KBM-7 (cell line): ENCODE measurements at regions not wholly inside any gene's neighbourhood (a gene's known extent, or its start where the extent isn't known, plus 50 kb on each side); places are given as distances from the start of the nearest gene placed in this dataset.
"Not testable (repeated sequence)": the region's sequence is repeated elsewhere in the genome, so short reads cannot be mapped to it uniquely, and the experiment has no call there.

Source experiments
- DNase-seq: peaks from one replicate; pipeline ENCODE4 v3.0.0-alpha.2; 2015
- in situ Hi-C: fragments of 300-500 bp; cut with MboI; formaldehyde crosslinking; loops from 2 replicates; pipeline ENCODE4 v1.14.3; 2020; ENCODE audit warnings: low sequenced_read_pairs, low pct_unique_long_range_greater_than_20kb, mixed read lengths

GRCh38 chr6:102885165-102885564 is 1491.7 kb downstream of the GRIK2 start:
- no peak for DNase-seq
- in situ Hi-C loops: no loop called here

DNA sequence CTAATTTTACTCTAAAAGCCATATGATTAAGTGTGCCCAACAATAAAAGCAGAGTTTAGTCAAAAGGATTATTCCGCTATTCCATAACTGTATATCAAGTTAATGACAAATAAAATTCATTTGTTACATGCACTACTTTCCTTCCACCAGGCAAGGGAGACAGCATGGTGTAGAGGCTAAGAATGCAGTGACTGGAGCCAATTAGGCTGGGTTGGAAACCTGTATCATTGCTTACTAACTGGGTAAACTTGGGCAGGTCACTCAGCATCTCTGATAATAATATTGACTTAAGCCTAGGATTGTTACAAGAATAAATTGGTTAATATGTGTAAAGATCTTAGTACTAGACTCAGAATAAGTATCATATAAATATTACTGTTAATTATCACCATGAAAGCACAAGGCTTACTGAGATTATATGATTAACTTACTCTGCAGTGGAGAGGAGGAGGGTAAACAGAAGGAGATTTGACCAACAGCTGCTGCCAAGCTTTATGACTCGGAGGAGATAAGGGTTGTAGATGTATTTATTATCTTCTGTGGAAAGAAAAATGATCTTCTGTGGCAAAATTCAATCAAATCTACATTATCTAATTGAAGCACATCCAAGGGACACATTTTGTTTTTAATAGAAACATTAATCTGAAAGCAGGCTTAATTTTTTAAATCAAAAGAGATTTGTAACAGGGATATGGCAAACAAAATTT is 1459.9 kb downstream of the GRIK2 start:
- no peak for DNase-seq
- in situ Hi-C loops: no loop called here

DNA sequence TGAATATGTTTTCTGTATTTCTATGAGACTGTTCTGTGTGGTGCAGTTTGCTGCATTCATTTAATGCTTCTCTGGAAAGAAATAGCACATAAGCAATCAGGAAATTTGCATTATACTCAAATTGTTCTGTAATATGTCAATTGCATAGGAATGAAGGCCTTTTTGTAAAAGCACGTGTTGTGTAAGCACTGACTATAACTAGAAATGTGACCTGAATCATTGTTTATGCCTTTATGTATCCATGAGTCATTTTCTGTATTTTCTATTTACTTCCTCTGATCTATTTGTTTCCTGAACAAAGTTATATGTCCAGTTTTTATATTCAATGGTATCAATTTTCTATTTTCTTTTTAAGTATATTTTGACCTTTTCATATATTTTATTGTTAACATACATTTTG is 1455.3 kb downstream of the GRIK2 start:
- DNase-seq: no peak
- in situ Hi-C loops: no loop called here

GRCh38 chr6:102848210-102848609 is 1454.7 kb downstream of the GRIK2 start:
- in situ Hi-C loops: no loop called here

GRCh38 chr6:102841060-102841459 is 1447.6 kb downstream of the GRIK2 start:
- in situ Hi-C loops: no loop called here
- DNase-seq: no peak

More at GRCh38 chr6:102848210-102848609, 1454.7 kb downstream of the GRIK2 start:
- no peak for DNase-seq

DNA sequence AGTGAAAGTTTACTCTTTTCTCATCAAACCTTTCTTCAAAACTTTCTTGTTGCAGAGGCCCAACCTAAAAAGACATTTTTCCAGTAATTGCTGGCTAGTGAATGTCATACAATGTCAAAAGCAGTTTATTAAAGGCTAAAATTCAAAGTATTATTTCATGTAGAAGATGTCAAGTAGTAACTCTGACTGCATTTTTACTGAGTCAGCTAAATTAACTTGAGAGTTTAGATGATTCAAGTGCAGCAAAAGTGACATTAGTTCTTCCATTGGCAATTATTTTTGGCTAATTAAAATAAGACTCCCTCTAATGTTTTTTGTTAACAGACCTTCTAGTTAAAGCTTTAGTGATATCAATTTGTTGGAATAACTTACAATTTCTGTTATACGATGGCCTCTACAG is 1438.5 kb downstream of the GRIK2 start:
- no peak for DNase-seq
- in situ Hi-C loops: no loop called here

DNA sequence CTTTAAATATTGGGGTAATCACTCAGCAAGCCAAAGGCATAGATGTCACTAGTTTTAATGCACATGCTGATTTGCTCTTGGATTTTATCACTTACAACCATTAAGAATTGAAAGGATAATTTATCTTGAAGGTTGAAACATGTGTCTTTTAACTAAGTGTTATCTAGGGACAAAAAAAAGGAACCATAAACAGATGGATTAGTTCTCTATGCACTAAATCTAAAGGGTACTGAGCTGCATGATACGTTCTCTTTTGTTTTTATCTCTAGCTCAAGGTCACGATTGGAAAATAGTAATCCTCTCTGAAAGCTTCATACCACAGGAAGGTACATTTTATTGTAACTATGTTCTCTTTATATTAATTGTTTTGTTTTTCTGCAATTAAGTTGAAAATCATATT is 1426.6 kb downstream of the GRIK2 start:
- in situ Hi-C loops: no loop called here
- DNase-seq: no peak

GRCh38 chr6:102815207-102815606 is 1421.7 kb downstream of the GRIK2 start:
- no peak for DNase-seq
- in situ Hi-C loops: no loop called here

DNA sequence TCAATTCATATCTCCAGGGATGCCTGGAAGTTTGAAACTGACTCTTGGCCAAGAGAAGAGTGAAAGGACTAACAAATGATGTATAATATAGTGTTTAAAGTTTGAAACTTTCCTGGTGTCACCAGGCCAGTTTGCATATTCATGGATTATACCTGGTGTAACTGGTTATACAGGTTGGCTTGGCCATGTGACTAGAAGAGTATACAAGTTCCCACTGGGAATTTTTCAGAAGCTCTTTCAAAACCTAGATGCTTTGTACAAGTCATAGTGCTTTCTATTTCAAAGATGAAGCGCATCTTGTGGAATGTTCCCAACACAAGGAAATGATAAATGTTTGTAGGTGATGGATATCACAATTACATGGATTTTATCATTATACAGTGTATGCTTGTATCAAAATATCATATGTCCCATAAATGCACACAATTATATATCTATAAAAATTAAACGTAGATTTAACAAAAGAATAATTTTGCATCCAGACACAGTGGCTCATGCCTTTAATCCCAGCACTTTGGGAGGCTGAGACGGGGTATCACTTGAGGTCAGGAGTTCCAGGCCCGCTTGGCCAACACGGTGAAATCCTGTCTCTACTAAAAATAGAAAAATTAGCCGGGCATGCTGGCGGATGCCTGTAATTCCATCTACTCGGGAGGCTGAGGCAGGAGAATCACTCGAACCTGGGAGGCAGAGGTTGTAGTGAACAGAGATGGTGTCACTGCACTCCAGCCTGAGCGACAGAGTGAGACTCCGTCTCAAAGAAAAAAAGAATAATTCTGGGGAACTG is 1420.2 kb downstream of the GRIK2 start:
- in situ Hi-C loops: no loop called here

GRCh38 chr6:102812242-102812641 is 1418.7 kb downstream of the GRIK2 start:
- in situ Hi-C loops: no loop called here
- DNase-seq: no peak

More for the DNA sequence above, 1420.2 kb downstream of the GRIK2 start:
- no peak for DNase-seq

DNA sequence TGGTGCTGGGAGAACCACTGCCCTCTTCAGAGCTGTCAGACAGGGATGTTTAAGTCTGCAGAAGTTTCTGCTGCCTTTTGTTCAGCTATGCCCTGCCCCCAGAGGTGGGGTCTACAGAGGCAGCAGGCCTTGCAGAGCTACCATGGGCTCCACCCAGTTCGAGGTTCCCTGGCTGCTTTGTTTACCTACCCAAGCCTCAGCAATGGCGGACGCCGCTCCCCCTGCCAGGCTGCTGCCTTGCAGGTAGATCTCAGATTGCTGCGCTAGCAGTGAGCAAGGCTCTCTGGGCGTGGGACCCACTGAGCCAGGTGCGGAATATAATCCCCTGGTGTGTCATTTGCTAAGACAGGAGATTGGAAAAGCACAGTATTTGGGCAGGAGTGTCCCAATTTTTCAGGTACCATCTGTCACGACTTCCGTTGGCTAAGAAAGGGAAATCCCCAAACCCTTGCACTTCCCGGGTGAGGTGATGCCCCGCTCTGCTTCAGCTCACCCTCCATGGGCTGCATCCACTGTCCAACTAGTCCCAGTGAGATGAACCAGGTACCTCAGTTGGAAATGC is 1415.5 kb downstream of the GRIK2 start:
- in situ Hi-C loops, DNase-seq: not testable (repeated sequence)

- DNase-seq: no peak
- in situ Hi-C loops: no loop called here
Observed at GRCh38 chr6:102799051-102799450, 1405.5 kb downstream of the GRIK2 start.

DNA sequence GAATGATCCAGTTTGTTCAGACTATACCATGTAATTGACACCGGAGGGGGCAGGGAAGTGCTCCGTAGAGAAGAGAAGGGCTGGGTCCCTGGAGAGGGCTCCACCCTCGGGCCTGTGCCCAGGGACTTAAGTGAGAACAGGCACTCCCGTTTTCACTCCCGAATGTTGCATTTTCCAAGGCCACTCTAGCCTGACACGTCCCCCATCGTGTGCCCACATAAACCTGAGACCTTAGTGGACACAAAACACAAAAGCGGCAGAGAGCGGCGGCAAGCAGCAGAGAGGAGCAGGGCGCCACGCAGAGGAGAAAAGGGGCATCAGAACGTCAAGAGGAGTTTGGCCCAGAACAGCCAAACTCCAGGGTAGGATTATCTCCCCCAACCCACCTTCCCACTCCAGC is 1405.1 kb downstream of the GRIK2 start:
- in situ Hi-C loops: no loop called here
- DNase-seq: no peak

GRCh38 chr6:102793752-102794151 is 1400.2 kb downstream of the GRIK2 start:
- in situ Hi-C loops: no loop called here
- DNase-seq: no peak

- no peak for DNase-seq
- in situ Hi-C loops: no loop called here
Observed at GRCh38 chr6:102774326-102774725, 1380.8 kb downstream of the GRIK2 start.

DNA sequence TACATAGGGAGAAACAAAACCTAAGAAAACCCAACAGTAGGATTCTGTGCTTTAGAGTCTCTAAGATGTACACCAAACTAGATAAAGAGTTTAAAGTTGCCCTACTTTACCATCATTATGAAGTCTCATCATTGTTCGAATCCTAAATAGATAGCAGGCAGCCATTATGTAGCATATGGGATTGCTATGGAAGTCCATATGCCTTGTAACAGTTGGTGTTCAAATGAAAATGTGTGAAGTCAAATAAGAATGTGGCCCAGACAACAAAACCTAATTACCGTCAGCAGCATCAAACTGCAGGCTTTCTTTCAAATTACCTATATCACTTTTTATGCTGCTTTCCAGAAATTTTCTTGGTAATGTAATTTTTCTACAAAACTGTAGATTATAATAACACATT is 1380.1 kb downstream of the GRIK2 start:
- in situ Hi-C loops: no loop called here
- no peak for DNase-seq

- in situ Hi-C loops: no loop called here
- no peak for DNase-seq
Observed at GRCh38 chr6:102766963-102767362, 1373.5 kb downstream of the GRIK2 start.

DNA sequence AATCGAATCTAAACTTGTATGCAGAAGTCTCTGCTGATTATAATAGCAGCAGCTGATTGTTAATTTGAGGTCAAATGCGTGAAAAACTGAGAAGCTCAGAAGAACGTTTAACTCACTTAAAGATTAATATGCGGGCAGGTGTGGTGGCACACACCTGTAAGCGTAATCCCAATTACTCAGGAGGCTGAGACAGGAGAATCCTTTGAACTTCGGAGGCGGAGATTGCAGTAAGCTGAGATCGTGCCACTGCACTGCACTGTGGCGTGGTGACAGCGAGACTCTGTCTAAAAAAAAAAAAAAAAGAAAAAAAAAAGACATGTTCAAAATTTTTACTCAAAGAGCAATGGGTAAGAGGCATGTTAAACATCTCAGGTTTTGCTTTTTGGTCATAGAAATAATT is 1370.8 kb downstream of the GRIK2 start:
- DNase-seq: no peak
- in situ Hi-C loops: no loop called here

GRCh38 chr6:102763891-102764290 is 1370.4 kb downstream of the GRIK2 start:
- DNase-seq: no peak

DNA sequence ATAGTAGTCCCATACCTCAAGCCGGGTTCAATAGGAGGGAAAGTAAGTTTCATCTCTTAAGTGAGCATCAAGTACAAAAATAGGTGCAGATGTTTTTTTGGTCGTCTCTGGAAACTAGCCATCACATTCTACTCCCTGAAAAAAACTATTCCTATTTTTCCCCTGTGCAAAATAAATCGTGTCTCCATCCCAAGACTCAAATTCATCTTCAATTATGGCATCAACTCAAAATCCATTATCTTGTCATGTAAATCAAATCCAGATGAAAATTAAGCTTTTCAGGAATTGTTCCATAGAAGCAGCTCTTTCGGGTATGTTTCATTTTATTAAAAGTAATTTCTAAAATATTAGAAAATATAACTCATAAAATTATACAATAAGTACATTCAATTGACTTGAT is 1368.4 kb downstream of the GRIK2 start:
- in situ Hi-C loops: no loop called here
- no peak for DNase-seq

More at GRCh38 chr6:102763891-102764290, 1370.4 kb downstream of the GRIK2 start:
- in situ Hi-C loops: no loop called here
